Activated B cell treated with CpG ODN at 0.5 μM for 24 hours (primary cell): ENCODE measurements at regions not wholly inside any gene's neighbourhood (a gene's known extent, or its start where the extent isn't known, plus 50 kb on each side); places are given as distances from the start of the nearest gene placed in this dataset.
"Not testable (repeated sequence)": the region's sequence is repeated elsewhere in the genome, so short reads cannot be mapped to it uniquely, and the experiment has no call there.

ENCODE experiments used
- ATAC-seq: fragments of 200-7000 bp; cut with Tn5 transposase; one replicate; pipeline ENCODE4 v1.10.0; 2021; ENCODE audit warnings: low read depth, mild to moderate bottlenecking, moderate library complexity
- CTCF ChIA-PET: fragments of 350-600 bp; sonication (Branson Sonifier 250); formaldehyde crosslinking; loops from one replicate; lab custom pipeline; 2021; ENCODE audit warnings: antibody characterized with exemption; lab: Charles Lee
- POLR2A ChIA-PET: fragments of 350-600 bp; sonication (Branson Sonifier 250); formaldehyde crosslinking; loops from one replicate; lab custom pipeline; 2021; ENCODE audit warnings: antibody characterized with exemption; lab: Charles Lee
- DNase-seq: peaks from one replicate; pipeline ENCODE4 v3.0.0; 2022
- H3K27ac Mint-ChIP-seq: one replicate; pipeline ENCODE4 v1.8.0; 2020; ENCODE audit warnings: mixed read lengths
- H3K27me3 Mint-ChIP-seq: one replicate; pipeline ENCODE4 v1.8.0; 2021; ENCODE audit warnings: mixed read lengths
- H3K36me3 Mint-ChIP-seq: one replicate; pipeline ENCODE4 v1.8.0; 2021; ENCODE audit warnings: low read depth, mixed read lengths
- H3K4me1 Mint-ChIP-seq: one replicate; pipeline ENCODE4 v1.8.0; 2021; ENCODE audit warnings: mixed read lengths
- H3K4me3 Mint-ChIP-seq: one replicate; pipeline ENCODE4 v1.8.0; 2020; ENCODE audit warnings: mild to moderate bottlenecking, mixed read lengths
- H3K9me3 Mint-ChIP-seq: one replicate; pipeline ENCODE4 v1.8.0; 2020; ENCODE audit warnings: mixed read lengths
- intact Hi-C: fragments of 100-400 bp; cut with micrococcal nuclease; formaldehyde crosslinking; loops from one replicate; pipeline ENCODE4 v1.15.1; 2024
- TF ChIP-seq, protein P1 (sequence below): fragments of 200-600 bp; IDR thresholded peaks from one replicate; pipeline ENCODE4 v1.8.0; 2022; ENCODE audit warnings: antibody characterized with exemption, mild to moderate bottlenecking

GRCh38 chr14:45650754-45651153 is 397.8 kb upstream of the MIS18BP1 start:
- no peak overlapping the region for H3K27ac Mint-ChIP-seq
- POLR2A ChIA-PET = no interaction called here
- H3K9me3 Mint-ChIP-seq = peaks cover 9% of the 10 kb centered on the region
- no peaks in the 10 kb centered on the region for H3K36me3 Mint-ChIP-seq
- DNase-seq (no peak), ATAC-seq (no peak)
- H3K4me1 Mint-ChIP-seq = no peaks in the 10 kb centered on the region
- intact Hi-C loops = no loop called here
- no peak overlapping the region for H3K4me3 Mint-ChIP-seq
- no peaks in the 10 kb centered on the region for H3K27me3 Mint-ChIP-seq
- CTCF ChIA-PET = no interaction called here
- TF ChIP-seq, protein P1, sequence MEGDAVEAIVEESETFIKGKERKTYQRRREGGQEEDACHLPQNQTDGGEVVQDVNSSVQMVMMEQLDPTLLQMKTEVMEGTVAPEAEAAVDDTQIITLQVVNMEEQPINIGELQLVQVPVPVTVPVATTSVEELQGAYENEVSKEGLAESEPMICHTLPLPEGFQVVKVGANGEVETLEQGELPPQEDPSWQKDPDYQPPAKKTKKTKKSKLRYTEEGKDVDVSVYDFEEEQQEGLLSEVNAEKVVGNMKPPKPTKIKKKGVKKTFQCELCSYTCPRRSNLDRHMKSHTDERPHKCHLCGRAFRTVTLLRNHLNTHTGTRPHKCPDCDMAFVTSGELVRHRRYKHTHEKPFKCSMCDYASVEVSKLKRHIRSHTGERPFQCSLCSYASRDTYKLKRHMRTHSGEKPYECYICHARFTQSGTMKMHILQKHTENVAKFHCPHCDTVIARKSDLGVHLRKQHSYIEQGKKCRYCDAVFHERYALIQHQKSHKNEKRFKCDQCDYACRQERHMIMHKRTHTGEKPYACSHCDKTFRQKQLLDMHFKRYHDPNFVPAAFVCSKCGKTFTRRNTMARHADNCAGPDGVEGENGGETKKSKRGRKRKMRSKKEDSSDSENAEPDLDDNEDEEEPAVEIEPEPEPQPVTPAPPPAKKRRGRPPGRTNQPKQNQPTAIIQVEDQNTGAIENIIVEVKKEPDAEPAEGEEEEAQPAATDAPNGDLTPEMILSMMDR = no peak

DNA sequence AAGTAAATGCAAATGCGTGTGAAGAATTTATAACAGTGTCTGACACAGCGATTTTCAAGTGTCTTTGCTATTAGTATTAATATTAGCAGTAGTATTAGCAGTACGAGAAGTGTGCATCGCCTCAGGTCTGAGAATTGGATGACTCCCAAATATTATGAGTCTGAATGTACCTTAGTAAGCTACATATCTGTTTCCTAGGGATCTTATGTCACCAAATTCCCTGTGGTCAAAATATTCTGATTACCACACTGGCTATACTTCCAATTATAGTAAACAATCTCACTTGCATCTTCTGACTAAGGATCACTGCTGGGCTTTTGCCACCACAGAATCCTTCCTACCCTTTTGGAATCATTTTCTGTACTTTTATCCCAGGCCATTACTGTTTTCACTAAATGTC is 396.0 kb upstream of the MIS18BP1 start:
- Mint-ChIP-seq H3K27ac (no peak overlapping the region), H3K4me1 (no peaks in the 10 kb centered on the region), H3K36me3 (no peaks in the 10 kb centered on the region), H3K9me3 (peaks cover 9% of the 10 kb centered on the region), H3K27me3 (no peaks in the 10 kb centered on the region), H3K4me3 (no peak overlapping the region)
- intact Hi-C loops = no loop called here
- ATAC-seq (no peak), DNase-seq (no peak)
- POLR2A ChIA-PET = no interaction called here
- CTCF ChIA-PET = no interaction called here
- TF ChIP-seq, protein P1 = no peak

DNA sequence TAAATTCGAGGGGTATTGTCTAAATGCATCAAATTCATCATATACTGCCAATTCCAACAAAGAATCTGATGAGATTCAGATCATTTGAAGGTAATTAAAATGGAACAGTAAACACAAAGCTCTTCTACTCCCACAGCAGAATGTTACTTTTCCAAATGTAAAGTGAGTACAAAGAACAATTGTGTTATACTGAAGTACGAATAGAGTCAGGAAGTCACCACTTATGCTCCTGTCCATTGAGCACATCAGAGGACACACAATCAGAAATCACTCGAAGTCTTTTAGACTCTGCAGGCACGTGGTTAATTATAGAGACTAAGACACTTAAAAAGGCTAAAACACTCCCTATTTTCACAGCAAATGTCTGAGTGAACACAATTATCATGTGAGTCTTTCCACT is 388.5 kb upstream of the MIS18BP1 start:
- TF ChIP-seq, protein P1 = no peak
- CTCF ChIA-PET = no interaction called here
- Mint-ChIP-seq H3K27ac (no peak overlapping the region), H3K9me3 (peaks cover 10% of the 10 kb centered on the region), H3K4me3 (no peak overlapping the region), H3K36me3 (no peaks in the 10 kb centered on the region), H3K27me3 (no peaks in the 10 kb centered on the region), H3K4me1 (no peaks in the 10 kb centered on the region)
- POLR2A ChIA-PET = no interaction called here
- intact Hi-C loops = no loop called here
- DNase-seq (no peak), ATAC-seq (no peak)

GRCh38 chr14:45634651-45635441 is 381.8 kb upstream of the MIS18BP1 start:
- not testable (repeated sequence) for H3K27ac Mint-ChIP-seq

DNA sequence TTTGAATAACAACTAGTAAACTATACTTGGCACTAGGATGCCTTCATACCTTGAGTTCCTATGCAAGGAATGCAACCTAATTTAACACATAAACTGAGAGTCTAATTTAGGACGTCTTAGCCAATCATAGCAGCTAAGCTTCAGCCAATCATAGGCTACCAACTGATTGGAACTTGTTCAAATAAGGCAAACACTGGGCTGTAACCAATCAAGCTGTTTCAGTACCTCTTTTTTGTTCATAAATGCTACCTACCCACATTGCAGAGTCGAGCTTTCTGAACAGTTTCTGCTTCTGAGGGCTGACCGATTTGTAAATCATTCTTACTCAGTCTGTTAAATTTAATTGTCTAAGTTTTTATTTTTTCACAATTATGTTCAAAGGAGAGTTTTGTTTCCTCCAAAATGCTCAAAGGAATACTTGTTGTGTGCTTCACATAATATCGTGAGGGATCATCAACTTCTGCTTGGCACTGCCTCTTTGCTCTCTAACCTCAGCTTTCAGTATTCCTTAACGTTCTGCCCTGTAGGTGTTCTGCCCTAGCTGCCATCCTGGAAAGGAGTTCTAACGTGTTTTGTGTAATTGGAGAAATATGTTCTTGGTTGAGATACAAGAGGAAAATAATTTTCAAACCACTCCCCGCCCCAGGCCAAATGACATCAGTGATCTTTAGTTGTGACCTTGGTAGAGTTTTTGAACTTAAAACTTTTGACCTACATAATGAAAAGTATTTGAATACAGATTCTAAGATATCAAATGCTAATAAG is 380.4 kb upstream of the MIS18BP1 start:
- Mint-ChIP-seq H3K4me1 (no peaks in the 10 kb centered on the region), H3K9me3 (peaks cover 5% of the 10 kb centered on the region), H3K27ac (no peak overlapping the region), H3K36me3 (no peaks in the 10 kb centered on the region), H3K27me3 (no peaks in the 10 kb centered on the region), H3K4me3 (no peak overlapping the region)
- DNase-seq = no peak
- ATAC-seq = no peak
- ChIA-PET POLR2A (no interaction called here), CTCF (no interaction called here)
- TF ChIP-seq, protein P1 = no peak
- intact Hi-C loops = no loop called here

More at GRCh38 chr14:45634651-45635441, 381.8 kb upstream of the MIS18BP1 start:
- H3K36me3 Mint-ChIP-seq, POLR2A ChIA-PET, H3K27me3 Mint-ChIP-seq, ATAC-seq, CTCF ChIA-PET, H3K9me3 Mint-ChIP-seq, H3K4me3 Mint-ChIP-seq, intact Hi-C loops, H3K4me1 Mint-ChIP-seq, DNase-seq: not testable (repeated sequence)
